Gastrocnemius medialis (tissue), 4 donors: ENCODE measurements at regions not wholly inside any gene's neighbourhood (a gene's known extent, or its start where the extent isn't known, plus 50 kb on each side); places are given as distances from the start of the nearest gene placed in this dataset.

ENCODE experiments used
- ATAC-seq, 2 donors: fragments of 150-250 bp; one replicate each; pipeline ENCODE4 v1.9.1; 2016
- DNase-seq, 2 donors: peaks; one replicate each; pipeline ENCODE4 v3.0.0-alpha.2; 2019
- H3K27ac ChIP-seq, 4 donors: fragments of 200-600 bp; sonication (generic); 1 replicate in 1 of 4; 2 replicates in 3 of 4; pipeline ENCODE4 v1.5.1; 2016 to 2018; ENCODE audit warnings: mild to moderate bottlenecking in 2 of 4, moderate library complexity in 1 of 4
- H3K27me3 ChIP-seq, 3 donors: fragments of 200-600 bp; sonication (generic) in 2 of 3; 1 replicate in 1 of 3; 2 replicates in 2 of 3; pipeline versions ENCODE4 v1.5.1 to v1.6.0; 2016 to 2019; ENCODE audit warnings: mild to moderate bottlenecking in 1 of 3, moderate library complexity in 1 of 3
- H3K36me3 ChIP-seq, 2 donors: fragments of 200-600 bp; sonication (generic) in 1 of 2; one replicate each; pipeline ENCODE4 v1.5.1; 2017 to 2018
- H3K4me1 ChIP-seq, 2 donors: fragments of 200-600 bp; sonication (generic) in 1 of 2; one replicate each; pipeline ENCODE4 v1.5.1; 2016 to 2017; ENCODE audit warnings: mild to moderate bottlenecking in 2 of 2
- H3K4me3 ChIP-seq, 4 donors: fragments of 200-600 bp; sonication (generic) in 3 of 4; 1 replicate in 1 of 4; 2 replicates in 3 of 4; pipeline ENCODE4 v1.5.1; 2016 to 2019; ENCODE audit warnings: mild to moderate bottlenecking in 2 of 4
- H3K9me3 ChIP-seq, 3 donors: fragments of 200-600 bp; sonication (generic) in 2 of 3; 1 replicate in 1 of 3; 2 replicates in 2 of 3; pipeline ENCODE4 v1.5.1; 2016 to 2019
- POLR2A ChIP-seq, 2 donors: fragments of 450-650 bp; IDR thresholded peaks; one replicate each; pipeline ENCODE4 v1.6.1; 2017; ENCODE audit warnings: antibody characterized with exemption in 2 of 2, mild to moderate bottlenecking in 2 of 2, moderate library complexity in 2 of 2
- in situ Hi-C, 4 donors: fragments of 200-750 bp; cut with MboI; loops; one replicate each; pipeline versions ENCODE4 v1.15.0 to v1.8.0; 2017; ENCODE audit warnings: low sequenced_read_pairs in 4 of 4
- intact Hi-C: fragments of 100-400 bp; cut with DNase I; formaldehyde crosslinking; loops from one replicate; pipeline ENCODE4 v1.15.1; 2023; ENCODE audit warnings: low total_unique reads
- TF ChIP-seq, protein P1 (sequence below), 5 experiments: fragments of 450-650 bp in 3 of 5; fragments of 200-600 bp in 2 of 5; sonication (generic) in 2 of 5; IDR thresholded peaks in 4 of 5; conservative IDR thresholded peaks in 1 of 5; 1 replicate in 4 of 5; 2 replicates in 1 of 5; pipeline ENCODE4 v1.5.1; 2016 to 2019; ENCODE audit warnings: antibody characterized with exemption in 5 of 5, mild to moderate bottlenecking in 3 of 5, moderate library complexity in 3 of 5

DNA sequence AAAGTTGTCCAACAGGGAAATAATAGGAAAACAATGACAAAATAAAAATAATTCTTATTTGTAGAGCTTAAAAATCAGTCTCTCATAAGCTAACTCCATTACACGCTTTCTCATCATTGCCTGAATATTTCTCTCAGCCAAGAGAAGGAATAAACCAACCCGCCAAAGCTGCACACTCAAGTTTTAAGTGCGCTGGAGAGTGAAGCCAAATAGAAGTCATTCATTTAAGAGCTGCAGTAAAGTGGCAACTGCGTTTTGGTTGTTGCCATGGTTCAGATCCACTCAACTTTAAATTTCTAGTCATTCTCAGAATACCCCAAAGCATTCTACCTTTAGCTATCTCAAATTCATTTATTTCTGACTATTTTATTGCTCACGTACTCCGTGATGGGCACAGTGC lies 230.7 kb downstream of the CBLN4 start:
- in situ Hi-C loops = no loop called here
- no peak for TF ChIP-seq POLR2A (IDR thresholded peaks at IDR 0.05)
- TF ChIP-seq, protein P1, sequence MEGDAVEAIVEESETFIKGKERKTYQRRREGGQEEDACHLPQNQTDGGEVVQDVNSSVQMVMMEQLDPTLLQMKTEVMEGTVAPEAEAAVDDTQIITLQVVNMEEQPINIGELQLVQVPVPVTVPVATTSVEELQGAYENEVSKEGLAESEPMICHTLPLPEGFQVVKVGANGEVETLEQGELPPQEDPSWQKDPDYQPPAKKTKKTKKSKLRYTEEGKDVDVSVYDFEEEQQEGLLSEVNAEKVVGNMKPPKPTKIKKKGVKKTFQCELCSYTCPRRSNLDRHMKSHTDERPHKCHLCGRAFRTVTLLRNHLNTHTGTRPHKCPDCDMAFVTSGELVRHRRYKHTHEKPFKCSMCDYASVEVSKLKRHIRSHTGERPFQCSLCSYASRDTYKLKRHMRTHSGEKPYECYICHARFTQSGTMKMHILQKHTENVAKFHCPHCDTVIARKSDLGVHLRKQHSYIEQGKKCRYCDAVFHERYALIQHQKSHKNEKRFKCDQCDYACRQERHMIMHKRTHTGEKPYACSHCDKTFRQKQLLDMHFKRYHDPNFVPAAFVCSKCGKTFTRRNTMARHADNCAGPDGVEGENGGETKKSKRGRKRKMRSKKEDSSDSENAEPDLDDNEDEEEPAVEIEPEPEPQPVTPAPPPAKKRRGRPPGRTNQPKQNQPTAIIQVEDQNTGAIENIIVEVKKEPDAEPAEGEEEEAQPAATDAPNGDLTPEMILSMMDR (IDR thresholded peaks at IDR 0.05 in 4 of 5, conservative IDR thresholded peaks at IDR 0.05 in 1 of 5) = no peak

GRCh38 chr20:55761797-55762196 lies 243.5 kb downstream of the CBLN4 start:
- H3K9me3 ChIP-seq = no peaks in the 10 kb centered on the region
- no peaks in the 10 kb centered on the region for H3K27me3 ChIP-seq
- intact Hi-C loops (no loop called here), in situ Hi-C loops (no loop called here)
- no peaks in the 10 kb centered on the region for H3K4me1 ChIP-seq
- no peak overlapping the region for H3K4me3 ChIP-seq
- ATAC-seq (no peak), DNase-seq (no peak)
- no peak overlapping the region for H3K27ac ChIP-seq
- TF ChIP-seq, protein P1 (IDR thresholded peaks at IDR 0.05 in 4 of 5, conservative IDR thresholded peaks at IDR 0.05 in 1 of 5) = no peak
- TF ChIP-seq POLR2A (IDR thresholded peaks at IDR 0.05) = no peak
- no peaks in the 10 kb centered on the region for H3K36me3 ChIP-seq

More for the DNA sequence above, 230.7 kb downstream of the CBLN4 start:
- ATAC-seq (no peak), DNase-seq (no peak)
- Histone ChIP-seq H3K4me1 (no peaks in the 10 kb centered on the region), H3K27ac (no peak overlapping the region), H3K27me3 (no peaks in the 10 kb centered on the region), H3K36me3 (no peaks in the 10 kb centered on the region), H3K4me3 (no peak overlapping the region), H3K9me3 (no peaks in the 10 kb centered on the region)
- intact Hi-C loops = no loop called here

- no peak for ATAC-seq
- Histone ChIP-seq H3K4me3 (no peak overlapping the region), H3K9me3 (no peaks in the 10 kb centered on the region), H3K27me3 (no peaks in the 10 kb centered on the region), H3K27ac (no peak overlapping the region), H3K36me3 (no peaks in the 10 kb centered on the region), H3K4me1 (no peaks in the 10 kb centered on the region)
- no peak for DNase-seq
- intact Hi-C loops = no loop called here
- in situ Hi-C loops = no loop called here
- TF ChIP-seq, protein P1 (IDR thresholded peaks at IDR 0.05 in 4 of 5, conservative IDR thresholded peaks at IDR 0.05 in 1 of 5) = no peak
- TF ChIP-seq POLR2A (IDR thresholded peaks at IDR 0.05) = no peak
These were observed 244.2 kb downstream of the CBLN4 start for GRCh38 chr20:55761100-55761499.

DNA sequence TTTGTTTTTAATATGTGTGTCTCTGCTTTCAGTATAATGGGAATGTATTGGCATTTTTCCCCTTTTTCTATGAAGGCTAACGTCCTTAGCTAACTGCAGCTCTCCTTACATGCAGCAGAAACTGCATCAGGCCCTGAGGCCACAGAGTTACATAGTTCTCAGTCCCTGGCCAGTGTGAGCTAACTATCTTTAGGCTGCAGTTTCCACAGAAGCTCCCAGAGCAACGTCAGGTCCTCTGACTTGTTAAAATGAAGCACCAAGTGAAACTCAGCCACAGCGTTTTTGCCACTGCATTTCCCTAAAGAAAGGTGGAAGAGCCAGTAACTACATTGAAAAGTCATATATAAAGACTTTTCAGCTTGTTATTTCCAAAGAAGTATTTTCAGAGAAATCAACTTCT lies 244.7 kb downstream of the CBLN4 start:
- Histone ChIP-seq H3K27me3 (no peaks in the 10 kb centered on the region), H3K27ac (no peak overlapping the region), H3K9me3 (no peaks in the 10 kb centered on the region), H3K4me1 (no peaks in the 10 kb centered on the region), H3K36me3 (no peaks in the 10 kb centered on the region), H3K4me3 (no peak overlapping the region)
- DNase-seq (no peak), ATAC-seq (no peak)
- intact Hi-C loops (no loop called here), in situ Hi-C loops (no loop called here)
- TF ChIP-seq, protein P1 (IDR thresholded peaks at IDR 0.05 in 4 of 5, conservative IDR thresholded peaks at IDR 0.05 in 1 of 5) = no peak
- TF ChIP-seq POLR2A (IDR thresholded peaks at IDR 0.05) = no peak

DNA sequence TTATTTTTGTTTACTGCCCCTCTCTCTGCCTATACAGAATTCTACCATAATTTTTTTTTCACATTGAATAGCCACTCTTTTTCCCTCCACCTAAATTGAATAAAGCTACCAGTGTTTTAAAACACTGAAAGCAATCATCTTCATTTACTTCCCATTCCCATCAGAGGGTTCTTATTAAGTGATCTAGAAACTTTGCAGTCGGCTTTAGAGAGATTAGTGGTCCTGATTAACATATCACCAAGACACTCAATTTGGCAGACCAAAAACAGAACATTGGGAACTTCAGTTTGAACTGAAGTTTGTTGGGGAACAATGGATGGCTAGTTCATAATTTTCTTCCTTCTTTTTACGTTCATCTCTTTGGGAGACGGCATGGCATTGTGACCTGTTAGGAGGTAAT lies 249.5 kb downstream of the CBLN4 start:
- ATAC-seq = no peak
- Histone ChIP-seq H3K9me3 (no peaks in the 10 kb centered on the region), H3K4me3 (no peak overlapping the region), H3K27me3 (no peaks in the 10 kb centered on the region), H3K4me1 (no peaks in the 10 kb centered on the region), H3K36me3 (no peaks in the 10 kb centered on the region), H3K27ac (no peak overlapping the region)
- in situ Hi-C loops = no loop called here
- no peak for TF ChIP-seq POLR2A (IDR thresholded peaks at IDR 0.05)
- TF ChIP-seq, protein P1 (IDR thresholded peaks at IDR 0.05 in 4 of 5, conservative IDR thresholded peaks at IDR 0.05 in 1 of 5) = no peak
- intact Hi-C loops = no loop called here
- no peak for DNase-seq
